Upper lobe of left lung (tissue), 6 donors: ENCODE measurements at regions not wholly inside any gene's neighbourhood (a gene's known extent, or its start where the extent isn't known, plus 50 kb on each side); places are given as distances from the start of the nearest gene placed in this dataset.

Experiments
- ATAC-seq, 2 donors: fragments of 200-7000 bp; cut with Tn5 transposase; one replicate each; pipeline ENCODE4 v1.9.1; 2022; ENCODE audit warnings: mild to moderate bottlenecking in 2 of 2, moderate library complexity in 2 of 2; ENCODE audit not compliant: low FRiP score in 2 of 2
- DNase-seq, 2 donors: peaks; one replicate each; pipeline ENCODE4 v3.0.0-alpha.2; 2019 to 2020
- H3K27ac ChIP-seq, 4 donors: fragments of 200-600 bp; sonication (generic); one replicate each; pipeline ENCODE4 v1.5.1; 2016 to 2019
- H3K27me3 ChIP-seq, 4 donors: fragments of 200-600 bp; sonication (generic); one replicate each; pipeline ENCODE4 v1.5.1; 2017 to 2019
- H3K36me3 ChIP-seq, 4 donors: fragments of 200-600 bp; sonication (generic); one replicate each; pipeline ENCODE4 v1.5.1; 2016 to 2019
- H3K4me1 ChIP-seq, 4 donors: fragments of 200-600 bp; sonication (generic); one replicate each; pipeline ENCODE4 v1.5.1; 2018 to 2019
- H3K4me3 ChIP-seq, 4 donors: fragments of 200-600 bp; sonication (generic); one replicate each; pipeline ENCODE4 v1.5.1; 2017 to 2019; ENCODE audit warnings: mild to moderate bottlenecking in 2 of 4, moderate library complexity in 1 of 4
- H3K9me3 ChIP-seq, 4 donors: fragments of 200-600 bp; sonication (generic); one replicate each; pipeline ENCODE4 v1.5.1; 2018 to 2019
- CTCF ChIP-seq, 6 experiments: fragments of 450-650 bp in 4 of 6; fragments of 200-600 bp in 2 of 6; sonication (generic) in 2 of 6; IDR thresholded peaks; one replicate each; pipeline ENCODE4 v1.5.1; 2016 to 2019; ENCODE audit warnings: antibody characterized with exemption in 6 of 6
- EP300 ChIP-seq, 4 donors: sonication (generic); formaldehyde crosslinking; IDR thresholded peaks; one replicate each; pipeline ENCODE4 v1.5.1; 2017; ENCODE audit warnings: antibody characterized with exemption in 4 of 4, control low read depth in 2 of 4
- POLR2A ChIP-seq, 4 donors: fragments of 450-650 bp; IDR thresholded peaks; one replicate each; pipeline ENCODE4 v1.5.1; 2016 to 2017; ENCODE audit warnings: antibody characterized with exemption in 4 of 4, mild to moderate bottlenecking in 2 of 4
- POLR2AphosphoS5 ChIP-seq, 2 donors: sonication (generic); formaldehyde crosslinking; IDR thresholded peaks; one replicate each; pipeline ENCODE4 v1.5.1; 2017; ENCODE audit warnings: antibody characterized with exemption in 2 of 2
- WGBS, 2 donors: methylation state at CpG; one replicate each; pipeline ENCODE4 v1.1.5; 2017 to 2018; 5-methylcytosine and 5-hydroxymethylcytosine counted together
- donor health status: DM: no; HTN: no; CAD: no; lungs with moderate emphysema.
- donor health status: DM: no; HTN: yes; CAD: no; lungs with severe emphysema.

- Histone ChIP-seq H3K27ac (no peak overlapping the region), H3K9me3 (no peaks in the 10 kb centered on the region), H3K27me3 (no peaks in the 10 kb centered on the region), H3K4me1 (no peaks in the 10 kb centered on the region), H3K36me3 (no peaks in the 10 kb centered on the region), H3K4me3 (no peak overlapping the region)
- no peak for ATAC-seq
- WGBS, 2 donors: 84 to 86% methylated on average over 6 of the region's 6 CpGs
- DNase-seq: no peak
- no peak for TF ChIP-seq EP300 (IDR thresholded peaks at IDR 0.05)
- no peak for TF ChIP-seq CTCF (IDR thresholded peaks at IDR 0.05)
- no peak for TF ChIP-seq POLR2A (IDR thresholded peaks at IDR 0.05)
- no peak for TF ChIP-seq POLR2AphosphoS5 (IDR thresholded peaks at IDR 0.05)
Observed at GRCh38 chr12:67727702-67728666, 79.4 kb downstream of the DYRK2 start.

- no peak overlapping the region for H3K27ac ChIP-seq
- DNase-seq (no peak), ATAC-seq (no peak)
- no peaks in the 10 kb centered on the region for H3K27me3 ChIP-seq
- WGBS, 2 donors: 97 to 98% methylated on average over 4 of the region's 4 CpGs
- no peaks in the 10 kb centered on the region for H3K36me3 ChIP-seq
- H3K4me1 ChIP-seq: no peaks in the 10 kb centered on the region
- no peaks in the 10 kb centered on the region for H3K9me3 ChIP-seq
- no peak overlapping the region for H3K4me3 ChIP-seq
- TF ChIP-seq EP300 (IDR thresholded peaks at IDR 0.05) (no peak), CTCF (IDR thresholded peaks at IDR 0.05) (no peak), POLR2A (IDR thresholded peaks at IDR 0.05) (no peak), POLR2AphosphoS5 (IDR thresholded peaks at IDR 0.05) (no peak)
Observed at GRCh38 chr12:67732857-67733256, 84.3 kb downstream of the DYRK2 start.

GRCh38 chr12:67735868-67736267, 87.3 kb downstream of the DYRK2 start:
- Histone ChIP-seq H3K27me3 (no peaks in the 10 kb centered on the region), H3K36me3 (no peaks in the 10 kb centered on the region), H3K27ac (no peak overlapping the region), H3K4me3 (no peak overlapping the region), H3K4me1 (no peaks in the 10 kb centered on the region), H3K9me3 (no peaks in the 10 kb centered on the region)
- DNase-seq (no peak), ATAC-seq (no peak)
- WGBS, 2 donors: 81 to 83% methylated on average over 4 of the region's 4 CpGs
- TF ChIP-seq POLR2AphosphoS5 (IDR thresholded peaks at IDR 0.05) (no peak), EP300 (IDR thresholded peaks at IDR 0.05) (no peak), CTCF (IDR thresholded peaks at IDR 0.05) (no peak), POLR2A (IDR thresholded peaks at IDR 0.05) (no peak)

- Histone ChIP-seq H3K4me3 (no peak overlapping the region), H3K4me1 (no peaks in the 10 kb centered on the region), H3K36me3 (no peaks in the 10 kb centered on the region), H3K9me3 (no peaks in the 10 kb centered on the region), H3K27me3 (no peaks in the 10 kb centered on the region), H3K27ac (no peak overlapping the region)
- DNase-seq (no peak), ATAC-seq (no peak)
- 69 to 83% methylated on average over 1 of the region's 1 CpG for WGBS, 2 donors
- no peak for TF ChIP-seq POLR2AphosphoS5 (IDR thresholded peaks at IDR 0.05)
- TF ChIP-seq POLR2A (IDR thresholded peaks at IDR 0.05): no peak
- no peak for TF ChIP-seq EP300 (IDR thresholded peaks at IDR 0.05)
- no peak for TF ChIP-seq CTCF (IDR thresholded peaks at IDR 0.05)
Observed at GRCh38 chr12:67740711-67741110, 92.2 kb downstream of the DYRK2 start.

GRCh38 chr12:67741270-67741669, 92.7 kb downstream of the DYRK2 start:
- Histone ChIP-seq H3K4me3 (no peak overlapping the region), H3K36me3 (no peaks in the 10 kb centered on the region), H3K9me3 (no peaks in the 10 kb centered on the region), H3K27ac (no peak overlapping the region), H3K27me3 (no peaks in the 10 kb centered on the region), H3K4me1 (no peaks in the 10 kb centered on the region)
- TF ChIP-seq POLR2AphosphoS5 (IDR thresholded peaks at IDR 0.05) (no peak), EP300 (IDR thresholded peaks at IDR 0.05) (no peak), POLR2A (IDR thresholded peaks at IDR 0.05) (no peak), CTCF (IDR thresholded peaks at IDR 0.05) (no peak)
- WGBS, 2 donors: 90 to 94% methylated on average over 3 of the region's 3 CpGs
- ATAC-seq (no peak), DNase-seq (no peak)
